Neural cell (in vitro differentiated cells): ENCODE measurements at regions not wholly inside any gene's neighbourhood (a gene's known extent, or its start where the extent isn't known, plus 50 kb on each side); places are given as distances from the start of the nearest gene placed in this dataset.

Experiments
- H2AFZ ChIP-seq: fragments of 200-600, 300-800 bp; sonication (generic), shearing (Covaris generic); 2 replicates; pipeline ENCODE4 v1.6.0; 2014; ENCODE audit warnings: low read depth, mild to moderate bottlenecking, antibody characterized with exemption, low read length, moderate library complexity
- H3F3A ChIP-seq: fragments of 200-600 bp; shearing (Covaris generic); 2 replicates; pipeline ENCODE4 v1.6.1; 2016; ENCODE audit warnings: mild to moderate bottlenecking, moderate library complexity, mixed read lengths, antibody characterized with exemption, low read length; ENCODE audit not compliant: insufficient read depth, poor library complexity, severe bottlenecking
- H3K27ac ChIP-seq: fragments of 200-600, 300-800 bp; sonication (generic), shearing (Covaris generic); 2 replicates; pipeline ENCODE4 v1.5.1; 2014; ENCODE audit warnings: mild to moderate bottlenecking, low read length, moderate library complexity
- H3K27me3 ChIP-seq: fragments of 300-800, 200-600 bp; sonication (generic), shearing (Covaris generic); 2 replicates; pipeline ENCODE4 v1.6.0; 2014; ENCODE audit warnings: mild to moderate bottlenecking, low read depth, low read length, moderate library complexity; ENCODE audit not compliant: insufficient read depth
- H3K36me3 ChIP-seq: fragments of 300-800, 200-600 bp; sonication (generic), shearing (Covaris generic); 2 replicates; pipeline ENCODE4 v1.5.1; 2014; ENCODE audit warnings: mild to moderate bottlenecking, antibody characterized with exemption, low read length, moderate library complexity; ENCODE audit not compliant: insufficient read depth
- H3K4me2 ChIP-seq: fragments of 300-800, 200-600 bp; sonication (generic), shearing (Covaris generic); 2 replicates; pipeline ENCODE4 v1.6.0; 2014; ENCODE audit warnings: mild to moderate bottlenecking, low read length
- H3K4me3 ChIP-seq: fragments of 300-800, 200-600 bp; sonication (generic), shearing (Covaris generic); 2 replicates; pipeline ENCODE4 v1.5.1; 2014; ENCODE audit warnings: mild to moderate bottlenecking, low read length, moderate library complexity
- H3K79me2 ChIP-seq: fragments of 200-600 bp; shearing (Covaris generic); replicated peaks from 2 replicates; pipeline ENCODE4 v1.6.0; 2014; ENCODE audit warnings: mild to moderate bottlenecking, low read length, moderate library complexity; ENCODE audit not compliant: insufficient read depth
- H3K9ac ChIP-seq: fragments of 300-800, 200-600 bp; sonication (generic), shearing (Covaris generic); 2 replicates; pipeline ENCODE4 v1.6.1; 2016; ENCODE audit warnings: mild to moderate bottlenecking, low read length, mixed read lengths
- H3K9me2 ChIP-seq: fragments of 200-600 bp; shearing (Covaris generic); 2 replicates; pipeline ENCODE4 v1.6.1; 2016; ENCODE audit warnings: mild to moderate bottlenecking, low read length, mixed read lengths; ENCODE audit not compliant: insufficient read depth
- H3K9me3 ChIP-seq: fragments of 200-600, 300-800 bp; sonication (generic), shearing (Covaris generic); 2 replicates; pipeline ENCODE4 v1.6.1; 2016; ENCODE audit warnings: mild to moderate bottlenecking, mixed run types, low read length, moderate library complexity, mixed read lengths
- H4K20me1 ChIP-seq: fragments of 200-600 bp; shearing (Covaris generic); 2 replicates; pipeline ENCODE4 v1.6.1; 2016; ENCODE audit warnings: mild to moderate bottlenecking, mixed run types; ENCODE audit not compliant: insufficient read depth
- EP300 ChIP-seq: fragments of 450-650 bp; conservative IDR thresholded peaks from 2 replicates; pipeline ENCODE4 v1.6.1; 2014; ENCODE audit warnings: antibody characterized with exemption, mild to moderate bottlenecking, moderate library complexity; ENCODE audit not compliant: poor library complexity, severe bottlenecking
- EZH2 ChIP-seq: fragments of 200-600, 300-800 bp; shearing (Covaris generic), sonication (generic); IDR thresholded peaks from 2 replicates; pipeline ENCODE4 v1.6.1; 2014; ENCODE audit warnings: antibody characterized with exemption, low read length, borderline replicate concordance, mild to moderate bottlenecking; ENCODE audit not compliant: insufficient read depth, poor library complexity, severe bottlenecking
- MXI1 ChIP-seq: fragments of 450-650 bp; conservative IDR thresholded peaks from 2 replicates; pipeline ENCODE4 v1.6.1; 2014; ENCODE audit warnings: antibody characterized with exemption, mild to moderate bottlenecking; ENCODE audit not compliant: poor library complexity, severe bottlenecking
- POLR2AphosphoS5 ChIP-seq: IDR thresholded peaks from 2 replicates; pipeline ENCODE4 v1.6.1; 2012
- RAD21 ChIP-seq: fragments of 450-650 bp; conservative IDR thresholded peaks from 2 replicates; pipeline ENCODE4 v1.6.1; 2014; ENCODE audit warnings: antibody characterized with exemption, mild to moderate bottlenecking, moderate library complexity
- SMC3 ChIP-seq: fragments of 450-650 bp; conservative IDR thresholded peaks from 2 replicates; pipeline ENCODE4 v1.6.1; 2014; ENCODE audit warnings: antibody characterized with exemption, mild to moderate bottlenecking, moderate library complexity; ENCODE audit not compliant: poor library complexity
- TAF1 ChIP-seq: IDR thresholded peaks from 2 replicates; pipeline ENCODE4 v1.6.1; 2012; ENCODE audit warnings: low read depth
- TF ChIP-seq, protein P1 (sequence below): IDR thresholded peaks from 2 replicates; pipeline ENCODE4 v1.6.1; 2012; ENCODE audit warnings: borderline replicate concordance
- TF ChIP-seq, protein P2 (sequence below): fragments of 450-650 bp; IDR thresholded peaks from 2 replicates; pipeline ENCODE4 v1.5.1; 2014; ENCODE audit warnings: antibody characterized with exemption, mild to moderate bottlenecking, moderate library complexity; ENCODE audit not compliant: poor library complexity, severe bottlenecking

DNA sequence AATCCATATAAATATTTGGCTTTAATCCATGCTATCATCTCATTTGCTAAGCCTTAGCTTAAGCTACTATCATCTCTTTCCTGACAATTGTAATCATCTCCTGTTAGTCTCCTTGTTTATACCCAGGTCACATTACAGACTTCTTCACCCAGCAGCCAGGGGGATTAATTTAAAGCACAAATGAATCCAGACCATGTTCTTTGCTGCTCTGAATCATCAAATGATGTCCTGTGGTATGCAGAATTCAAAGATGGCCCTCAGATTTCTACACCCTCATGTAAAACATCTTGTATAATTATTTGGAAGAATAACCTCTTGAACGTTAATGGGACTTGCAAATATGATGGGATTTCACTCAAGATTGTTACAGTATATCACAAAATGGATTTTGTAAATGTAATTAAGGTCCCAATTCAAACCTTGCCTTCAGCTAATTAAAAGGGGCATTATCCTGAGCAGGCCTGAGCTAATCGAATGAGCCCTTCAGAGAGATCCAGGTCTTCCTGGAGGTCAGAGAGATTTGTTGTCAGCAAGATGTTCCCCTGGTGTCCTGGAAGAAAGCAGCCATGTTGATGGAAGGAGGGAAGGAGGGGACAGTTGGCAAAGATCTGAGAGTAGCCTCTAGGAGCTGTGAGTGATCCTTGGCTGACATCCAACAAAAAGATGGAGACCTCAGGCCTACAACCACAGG lies 241.1 kb upstream of the MMADHC start:
- no peaks in the 10 kb centered on the region for H3K79me2 ChIP-seq
- no peaks in the 10 kb centered on the region for H3K9me3 ChIP-seq
- no peak overlapping the region for H3K27ac ChIP-seq
- no peak overlapping the region for H3K4me2 ChIP-seq
- H3K36me3 ChIP-seq = no peaks in the 10 kb centered on the region
- no peaks in the 10 kb centered on the region for H3K9me2 ChIP-seq
- H3K27me3 ChIP-seq = no peaks in the 10 kb centered on the region
- no peak overlapping the region for H3K9ac ChIP-seq
- H3K4me3 ChIP-seq = no peak overlapping the region
- H4K20me1 ChIP-seq = no peaks in the 10 kb centered on the region
- H2AFZ ChIP-seq = no peak overlapping the region
- no peak for TF ChIP-seq EZH2
- TF ChIP-seq, protein P1, sequence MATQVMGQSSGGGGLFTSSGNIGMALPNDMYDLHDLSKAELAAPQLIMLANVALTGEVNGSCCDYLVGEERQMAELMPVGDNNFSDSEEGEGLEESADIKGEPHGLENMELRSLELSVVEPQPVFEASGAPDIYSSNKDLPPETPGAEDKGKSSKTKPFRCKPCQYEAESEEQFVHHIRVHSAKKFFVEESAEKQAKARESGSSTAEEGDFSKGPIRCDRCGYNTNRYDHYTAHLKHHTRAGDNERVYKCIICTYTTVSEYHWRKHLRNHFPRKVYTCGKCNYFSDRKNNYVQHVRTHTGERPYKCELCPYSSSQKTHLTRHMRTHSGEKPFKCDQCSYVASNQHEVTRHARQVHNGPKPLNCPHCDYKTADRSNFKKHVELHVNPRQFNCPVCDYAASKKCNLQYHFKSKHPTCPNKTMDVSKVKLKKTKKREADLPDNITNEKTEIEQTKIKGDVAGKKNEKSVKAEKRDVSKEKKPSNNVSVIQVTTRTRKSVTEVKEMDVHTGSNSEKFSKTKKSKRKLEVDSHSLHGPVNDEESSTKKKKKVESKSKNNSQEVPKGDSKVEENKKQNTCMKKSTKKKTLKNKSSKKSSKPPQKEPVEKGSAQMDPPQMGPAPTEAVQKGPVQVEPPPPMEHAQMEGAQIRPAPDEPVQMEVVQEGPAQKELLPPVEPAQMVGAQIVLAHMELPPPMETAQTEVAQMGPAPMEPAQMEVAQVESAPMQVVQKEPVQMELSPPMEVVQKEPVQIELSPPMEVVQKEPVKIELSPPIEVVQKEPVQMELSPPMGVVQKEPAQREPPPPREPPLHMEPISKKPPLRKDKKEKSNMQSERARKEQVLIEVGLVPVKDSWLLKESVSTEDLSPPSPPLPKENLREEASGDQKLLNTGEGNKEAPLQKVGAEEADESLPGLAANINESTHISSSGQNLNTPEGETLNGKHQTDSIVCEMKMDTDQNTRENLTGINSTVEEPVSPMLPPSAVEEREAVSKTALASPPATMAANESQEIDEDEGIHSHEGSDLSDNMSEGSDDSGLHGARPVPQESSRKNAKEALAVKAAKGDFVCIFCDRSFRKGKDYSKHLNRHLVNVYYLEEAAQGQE = no peak
- no peak for TF ChIP-seq POLR2AphosphoS5
- H3F3A ChIP-seq = no peaks in the 10 kb centered on the region

DNA sequence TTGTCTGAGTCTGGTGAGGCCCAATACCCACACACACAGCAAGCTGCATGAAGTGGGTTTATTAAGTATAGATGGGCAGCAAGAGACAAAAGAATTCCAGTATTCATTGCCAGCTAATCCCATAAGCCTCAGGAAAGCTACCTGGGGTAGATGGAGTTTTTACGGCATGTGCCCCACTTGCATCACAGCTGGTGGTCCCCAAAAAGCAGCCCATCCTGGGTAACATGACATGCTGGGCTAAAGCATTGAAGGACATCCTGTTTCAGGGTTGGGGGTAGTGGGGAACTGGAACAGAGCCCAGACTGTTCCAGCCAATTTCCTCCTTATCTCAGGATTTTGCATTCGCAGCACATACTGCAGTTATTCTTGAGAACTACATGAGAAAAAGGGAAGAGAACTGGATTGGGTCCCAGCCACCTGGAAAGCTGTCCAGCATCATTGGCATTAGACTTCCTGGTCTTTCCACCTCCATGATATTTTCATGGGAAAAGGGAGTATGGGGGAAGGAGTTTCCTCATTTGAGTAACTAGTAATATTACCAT lies 240.1 kb upstream of the MMADHC start:
- TF ChIP-seq EP300 (no peak), MXI1 (no peak), RAD21 (no peak), TAF1 (no peak), POLR2AphosphoS5 (no peak), SMC3 (no peak)
- TF ChIP-seq, protein P1 = no peak
- TF ChIP-seq, protein P2, sequence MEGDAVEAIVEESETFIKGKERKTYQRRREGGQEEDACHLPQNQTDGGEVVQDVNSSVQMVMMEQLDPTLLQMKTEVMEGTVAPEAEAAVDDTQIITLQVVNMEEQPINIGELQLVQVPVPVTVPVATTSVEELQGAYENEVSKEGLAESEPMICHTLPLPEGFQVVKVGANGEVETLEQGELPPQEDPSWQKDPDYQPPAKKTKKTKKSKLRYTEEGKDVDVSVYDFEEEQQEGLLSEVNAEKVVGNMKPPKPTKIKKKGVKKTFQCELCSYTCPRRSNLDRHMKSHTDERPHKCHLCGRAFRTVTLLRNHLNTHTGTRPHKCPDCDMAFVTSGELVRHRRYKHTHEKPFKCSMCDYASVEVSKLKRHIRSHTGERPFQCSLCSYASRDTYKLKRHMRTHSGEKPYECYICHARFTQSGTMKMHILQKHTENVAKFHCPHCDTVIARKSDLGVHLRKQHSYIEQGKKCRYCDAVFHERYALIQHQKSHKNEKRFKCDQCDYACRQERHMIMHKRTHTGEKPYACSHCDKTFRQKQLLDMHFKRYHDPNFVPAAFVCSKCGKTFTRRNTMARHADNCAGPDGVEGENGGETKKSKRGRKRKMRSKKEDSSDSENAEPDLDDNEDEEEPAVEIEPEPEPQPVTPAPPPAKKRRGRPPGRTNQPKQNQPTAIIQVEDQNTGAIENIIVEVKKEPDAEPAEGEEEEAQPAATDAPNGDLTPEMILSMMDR = no peak
- Histone ChIP-seq H3F3A (no peaks in the 10 kb centered on the region), H3K36me3 (no peaks in the 10 kb centered on the region), H3K9me2 (no peaks in the 10 kb centered on the region), H3K9ac (no peak overlapping the region), H3K4me2 (no peak overlapping the region), H3K27me3 (no peaks in the 10 kb centered on the region), H3K4me3 (no peak overlapping the region), H3K27ac (no peak overlapping the region), H2AFZ (no peak overlapping the region), H3K79me2 (no peaks in the 10 kb centered on the region), H3K9me3 (no peaks in the 10 kb centered on the region), H4K20me1 (no peaks in the 10 kb centered on the region)
